Germinal center (tissue), 1 donor: ENCODE measurements at regions not wholly inside any gene's neighbourhood (a gene's known extent, or its start where the extent isn't known, plus 50 kb on each side); places are given as distances from the start of the nearest gene placed in this dataset.
"Not testable (repeated sequence)": the region's sequence is repeated elsewhere in the genome, so short reads cannot be mapped to it uniquely, and the experiment has no call there.

Experiments
- DNase-seq: peaks from one replicate; pipeline ENCODE4 v3.0.0; 2012; ENCODE audit warnings: mixed read lengths, low spot score

- DNase-seq, result no peak
These were observed 59.7 kb downstream of the GPX5 start for GRCh38 chr6:28585335-28585734.

GRCh38 chr6:28586324-28586723 is 60.6 kb downstream of the GPX5 start:
- DNase-seq, result no peak

GRCh38 chr6:28586962-28587745 is 61.5 kb downstream of the GPX5 start:
- DNase-seq, result peak; percentile 65

GRCh38 chr6:28587746-28588075 is 62.0 kb downstream of the GPX5 start:
- no peak for DNase-seq

- DNase-seq, result no peak
These were observed 63.0 kb downstream of the GPX5 start for GRCh38 chr6:28588666-28589065.

GRCh38 chr6:28589234-28589956 is 63.7 kb downstream of the GPX5 start:
- DNase-seq, result peak; percentile 5

GRCh38 chr6:28589957-28590349 is 64.3 kb downstream of the GPX5 start:
- DNase-seq, result no peak

- DNase-seq, result no peak
These were observed 71.6 kb downstream of the GPX5 start for GRCh38 chr6:28597217-28597835.

GRCh38 chr6:28597924-28598722 is 72.4 kb downstream of the GPX5 start:
- no peak for DNase-seq

GRCh38 chr6:28598757-28599686 is 73.3 kb downstream of the GPX5 start:
- DNase-seq, result no peak

GRCh38 chr6:28600245-28600644 is 74.6 kb downstream of the GPX5 start:
- DNase-seq, result no peak

- DNase-seq, result no peak
These were observed 78.2 kb downstream of the GPX5 start for GRCh38 chr6:28603891-28604290.

- peak; percentile 27 for DNase-seq
These were observed 81.0 kb downstream of the GPX5 start for GRCh38 chr6:28606424-28607391.

GRCh38 chr6:28607990-28608389 is 82.3 kb downstream of the GPX5 start:
- DNase-seq, result no peak

GRCh38 chr6:28609672-28610071 is 84.0 kb downstream of the GPX5 start:
- no peak for DNase-seq

- no peak for DNase-seq
These were observed 89.9 kb downstream of the GPX5 start for GRCh38 chr6:28615616-28615954.

- no peak for DNase-seq
These were observed 90.5 kb downstream of the GPX5 start for GRCh38 chr6:28615955-28616747.

GRCh38 chr6:28618898-28619555 is 93.3 kb downstream of the GPX5 start:
- no peak for DNase-seq

- not testable (repeated sequence) for DNase-seq
These were observed 95.6 kb downstream of the GPX5 start for GRCh38 chr6:28621268-28621667.
